A673 (cell line): ENCODE measurements at regions not wholly inside any gene's neighbourhood (a gene's known extent, or its start where the extent isn't known, plus 50 kb on each side); places are given as distances from the start of the nearest gene placed in this dataset.

Source experiments
- BruUV-seq: library from RNA; stranded (reverse); fragments of 400-500 nt; replicated peaks from 2 replicates; lab custom pipeline; 2021; lab: Mats Ljungman, UMichigan
- CTCF ChIA-PET: fragments of 300-600 bp; sonication (Branson Sonifier 250); formaldehyde crosslinking; loops from one replicate; lab custom pipeline; 2022; ENCODE audit warnings: antibody characterized with exemption; lab: Charles Lee
- POLR2A ChIA-PET: fragments of 300-600 bp; sonication (Branson Sonifier 250); formaldehyde crosslinking; loops from one replicate; lab custom pipeline; 2022; ENCODE audit warnings: antibody characterized with exemption; ENCODE audit not compliant: low non-redundant PET; lab: Charles Lee
- DNase-seq: peaks from one replicate; pipeline ENCODE4 v3.0.0-alpha.2; 2015; ENCODE audit warnings: low spot score
- H3K27ac ChIP-seq: fragments of 200-600 bp; sonication (generic); 2 replicates; pipeline ENCODE4 v1.5.1; 2016; ENCODE audit warnings: mixed run types, low read depth, mild to moderate bottlenecking, mixed read lengths, antibody characterized with exemption, low read length; ENCODE audit not compliant: poor library complexity, severe bottlenecking
- H3K27me3 ChIP-seq: fragments of 200-600 bp; sonication (generic); replicated peaks from 2 replicates; pipeline ENCODE4 v1.6.1; 2017; ENCODE audit warnings: mixed run types, low read depth, mild to moderate bottlenecking, mixed read lengths, antibody characterized with exemption, low read length; ENCODE audit not compliant: insufficient read depth, poor library complexity
- H3K36me3 ChIP-seq: fragments of 200-600 bp; sonication (generic); 2 replicates; pipeline ENCODE4 v1.6.1; 2016; ENCODE audit warnings: mixed run types, mild to moderate bottlenecking, mixed read lengths, antibody characterized with exemption, low read length; ENCODE audit not compliant: insufficient read depth, poor library complexity, severe bottlenecking
- H3K4me1 ChIP-seq: fragments of 200-600 bp; sonication (generic); 2 replicates; pipeline ENCODE4 v1.6.1; 2017; ENCODE audit warnings: mixed run types, mild to moderate bottlenecking, mixed read lengths, antibody characterized with exemption, low read length; ENCODE audit not compliant: insufficient read depth, poor library complexity, severe bottlenecking
- H3K4me3 ChIP-seq: fragments of 200-600 bp; sonication (generic); 2 replicates; pipeline ENCODE4 v1.5.1; 2016; ENCODE audit warnings: low read depth, mixed run types, mild to moderate bottlenecking, mixed read lengths, low read length; ENCODE audit not compliant: poor library complexity, severe bottlenecking
- H3K9me3 ChIP-seq: fragments of 200-600 bp; sonication (generic); 2 replicates; pipeline ENCODE4 v1.6.1; 2016; ENCODE audit warnings: mixed run types, low read depth, mild to moderate bottlenecking, mixed read lengths, antibody characterized with exemption, low read length; ENCODE audit not compliant: poor library complexity, severe bottlenecking
- EZH2 ChIP-seq: fragments of 200-600 bp; sonication (generic); IDR thresholded peaks from 2 replicates; pipeline ENCODE4 v1.6.1; 2017; ENCODE audit warnings: borderline replicate concordance, low read depth, mild to moderate bottlenecking, mixed read lengths, antibody characterized with exemption, low read length; ENCODE audit not compliant: poor library complexity, severe bottlenecking
- intact Hi-C: fragments of 100-400 bp; cut with micrococcal nuclease; formaldehyde crosslinking; loops from one replicate; pipeline ENCODE4 v1.10.0; 2022; ENCODE audit not compliant: unreplicated experiment
- TF ChIP-seq, protein P1 (sequence below): fragments of 300-800, 200-600 bp; sonication (generic); conservative IDR thresholded peaks from 2 replicates; pipeline ENCODE4 v1.5.1; 2017; ENCODE audit warnings: low read depth, mild to moderate bottlenecking, antibody characterized with exemption, low read length, moderate library complexity, mixed read lengths

DNA sequence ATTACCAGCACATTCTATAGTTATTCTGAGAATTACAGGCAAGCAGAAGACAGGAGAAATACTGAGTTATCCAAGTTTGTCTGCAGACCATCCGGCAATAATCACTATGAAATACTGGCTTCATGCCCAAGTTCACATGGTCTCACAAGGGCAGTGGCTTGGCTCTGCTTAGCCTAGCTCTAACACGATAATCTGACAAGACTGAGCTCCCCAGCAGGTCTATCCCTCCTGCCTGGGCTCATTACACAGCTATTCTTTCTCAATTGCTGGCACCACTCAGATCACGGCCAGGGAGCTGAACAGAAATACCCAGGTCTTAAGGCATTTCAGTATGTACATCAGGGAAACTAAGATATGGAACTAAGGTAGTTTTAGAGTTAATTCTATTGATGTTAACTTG lies 361.6 kb upstream of the PCDH20 start:
- POLR2A ChIA-PET = no interaction called here
- Histone ChIP-seq H3K9me3 (no peaks in the 10 kb centered on the region), H3K4me1 (peaks cover 43% of the 10 kb centered on the region), H3K36me3 (no peaks in the 10 kb centered on the region), H3K27me3 (no peaks in the 10 kb centered on the region), H3K4me3 (peak overlapping the region; percentile 23), H3K27ac (peak overlapping the region; percentile 86)
- CTCF ChIA-PET = no interaction called here
- DNase-seq = peak; percentile 84
- BruUV-seq = no TSS peak
- intact Hi-C loops = no loop called here
- no peak for TF ChIP-seq EZH2
- TF ChIP-seq, protein P1, sequence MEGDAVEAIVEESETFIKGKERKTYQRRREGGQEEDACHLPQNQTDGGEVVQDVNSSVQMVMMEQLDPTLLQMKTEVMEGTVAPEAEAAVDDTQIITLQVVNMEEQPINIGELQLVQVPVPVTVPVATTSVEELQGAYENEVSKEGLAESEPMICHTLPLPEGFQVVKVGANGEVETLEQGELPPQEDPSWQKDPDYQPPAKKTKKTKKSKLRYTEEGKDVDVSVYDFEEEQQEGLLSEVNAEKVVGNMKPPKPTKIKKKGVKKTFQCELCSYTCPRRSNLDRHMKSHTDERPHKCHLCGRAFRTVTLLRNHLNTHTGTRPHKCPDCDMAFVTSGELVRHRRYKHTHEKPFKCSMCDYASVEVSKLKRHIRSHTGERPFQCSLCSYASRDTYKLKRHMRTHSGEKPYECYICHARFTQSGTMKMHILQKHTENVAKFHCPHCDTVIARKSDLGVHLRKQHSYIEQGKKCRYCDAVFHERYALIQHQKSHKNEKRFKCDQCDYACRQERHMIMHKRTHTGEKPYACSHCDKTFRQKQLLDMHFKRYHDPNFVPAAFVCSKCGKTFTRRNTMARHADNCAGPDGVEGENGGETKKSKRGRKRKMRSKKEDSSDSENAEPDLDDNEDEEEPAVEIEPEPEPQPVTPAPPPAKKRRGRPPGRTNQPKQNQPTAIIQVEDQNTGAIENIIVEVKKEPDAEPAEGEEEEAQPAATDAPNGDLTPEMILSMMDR = no peak

DNA sequence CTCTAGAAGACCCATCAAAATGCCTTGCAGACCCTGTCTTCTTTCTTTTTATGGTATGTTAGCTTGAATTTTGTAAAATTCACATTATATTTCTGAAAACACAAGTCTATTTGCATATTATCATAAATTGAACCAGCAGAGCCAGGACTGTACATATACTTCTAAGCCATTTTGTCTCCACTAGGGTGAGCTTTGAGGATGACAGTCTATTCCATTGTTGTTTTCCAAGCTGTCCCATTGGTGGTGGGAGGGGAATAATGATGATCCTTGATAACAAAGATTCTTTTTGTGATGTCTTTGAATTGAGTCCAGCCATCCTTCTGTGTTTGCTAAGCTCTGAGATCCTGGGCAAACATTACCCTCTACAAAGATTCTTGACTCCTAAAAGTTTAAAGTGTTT lies 359.3 kb upstream of the PCDH20 start:
- Histone ChIP-seq H3K27me3 (no peaks in the 10 kb centered on the region), H3K36me3 (no peaks in the 10 kb centered on the region), H3K9me3 (no peaks in the 10 kb centered on the region), H3K4me1 (peaks cover 43% of the 10 kb centered on the region), H3K4me3 (no peak overlapping the region), H3K27ac (no peak overlapping the region)
- BruUV-seq = no TSS peak
- TF ChIP-seq, protein P1 = no peak
- TF ChIP-seq EZH2 = no peak
- DNase-seq = peak; percentile 5
- ChIA-PET CTCF (no interaction called here), POLR2A (no interaction called here)
- intact Hi-C loops = no loop called here

DNA sequence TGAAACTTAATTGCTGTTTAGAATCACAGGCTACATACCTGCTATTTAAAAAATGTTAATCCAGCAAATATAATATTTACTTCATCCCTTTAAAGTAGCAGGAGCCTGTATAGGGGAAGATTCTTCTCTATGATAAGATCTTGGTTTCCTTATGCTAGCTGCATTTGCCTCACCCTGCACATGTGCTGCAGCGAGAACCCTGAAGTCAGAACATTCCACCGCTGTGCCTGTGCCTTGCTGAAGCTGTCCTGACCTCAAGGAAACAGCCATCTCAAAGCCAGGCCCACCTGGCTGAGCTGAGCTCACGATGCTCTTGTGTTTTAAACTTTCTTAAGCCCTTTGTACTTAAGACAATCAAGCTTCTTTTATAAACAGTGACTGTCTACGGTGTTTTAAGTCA lies 355.0 kb upstream of the PCDH20 start:
- intact Hi-C loops = no loop called here
- Histone ChIP-seq H3K27me3 (no peaks in the 10 kb centered on the region), H3K4me1 (peaks cover 5% of the 10 kb centered on the region), H3K9me3 (no peaks in the 10 kb centered on the region), H3K36me3 (no peaks in the 10 kb centered on the region), H3K4me3 (no peak overlapping the region), H3K27ac (no peak overlapping the region)
- no peak for TF ChIP-seq EZH2
- TF ChIP-seq, protein P1 = no peak
- BruUV-seq = no TSS peak
- ChIA-PET CTCF (no interaction called here), POLR2A (no interaction called here)
- no peak for DNase-seq
